ENCODE measurements at regions not wholly inside any gene's neighbourhood (a gene's known extent, or its start where the extent isn't known, plus 50 kb on each side); places are given as distances from the start of the nearest gene placed in this dataset.

- POLR2A ChIA-PET, result no interaction called here
- Histone ChIP-seq H3K27ac (ENCODE audit: low read depth, low read length) (no peak overlapping the region), H3K27me3 (ENCODE audit: control insufficient read depth, insufficient read depth, low read length) (peaks cover 5% of the 10 kb centered on the region), H3K9me3 (ENCODE audit: control insufficient read depth, insufficient read depth, low read length) (peaks cover 27% of the 10 kb centered on the region), H3K4me3 (ENCODE audit: low read depth, low read length) (no peak overlapping the region)
- CTCF ChIA-PET, result no interaction called here
- DNase-seq (ENCODE audit: low read depth, low spot score), result no peak
- TF ChIP-seq, protein P1, sequence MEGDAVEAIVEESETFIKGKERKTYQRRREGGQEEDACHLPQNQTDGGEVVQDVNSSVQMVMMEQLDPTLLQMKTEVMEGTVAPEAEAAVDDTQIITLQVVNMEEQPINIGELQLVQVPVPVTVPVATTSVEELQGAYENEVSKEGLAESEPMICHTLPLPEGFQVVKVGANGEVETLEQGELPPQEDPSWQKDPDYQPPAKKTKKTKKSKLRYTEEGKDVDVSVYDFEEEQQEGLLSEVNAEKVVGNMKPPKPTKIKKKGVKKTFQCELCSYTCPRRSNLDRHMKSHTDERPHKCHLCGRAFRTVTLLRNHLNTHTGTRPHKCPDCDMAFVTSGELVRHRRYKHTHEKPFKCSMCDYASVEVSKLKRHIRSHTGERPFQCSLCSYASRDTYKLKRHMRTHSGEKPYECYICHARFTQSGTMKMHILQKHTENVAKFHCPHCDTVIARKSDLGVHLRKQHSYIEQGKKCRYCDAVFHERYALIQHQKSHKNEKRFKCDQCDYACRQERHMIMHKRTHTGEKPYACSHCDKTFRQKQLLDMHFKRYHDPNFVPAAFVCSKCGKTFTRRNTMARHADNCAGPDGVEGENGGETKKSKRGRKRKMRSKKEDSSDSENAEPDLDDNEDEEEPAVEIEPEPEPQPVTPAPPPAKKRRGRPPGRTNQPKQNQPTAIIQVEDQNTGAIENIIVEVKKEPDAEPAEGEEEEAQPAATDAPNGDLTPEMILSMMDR (IDR thresholded peaks at IDR 0.05; ENCODE audit: low read depth, low read length), result no peak
These were observed 119.6 kb upstream of the COL5A1 start for GRCh38 chr9:134521817-134522501.

DNA sequence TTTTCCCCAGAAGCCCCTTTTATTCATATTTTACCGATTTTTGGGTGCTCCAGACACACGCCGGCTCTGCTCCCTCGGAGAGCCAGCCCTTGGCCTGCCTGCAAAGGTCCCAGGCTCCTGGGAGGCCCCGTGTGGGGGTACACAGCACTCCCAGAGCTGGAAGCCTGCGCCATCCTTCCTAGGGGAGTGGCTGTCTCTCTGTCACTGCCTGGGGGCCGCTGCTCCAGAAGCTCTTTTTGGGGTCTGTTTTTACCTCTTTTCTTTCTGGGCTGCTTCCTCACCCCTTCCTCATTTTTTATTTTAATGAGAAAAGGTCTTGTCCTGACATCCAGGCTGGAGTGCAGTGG lies 119.1 kb upstream of the COL5A1 start:
- TF ChIP-seq, protein P1 (IDR thresholded peaks at IDR 0.05; ENCODE audit: low read depth, low read length), result no peak
- CTCF ChIA-PET, result no interaction called here
- Histone ChIP-seq H3K27ac (ENCODE audit: low read depth, low read length) (no peak overlapping the region), H3K9me3 (ENCODE audit: control insufficient read depth, insufficient read depth, low read length) (peaks cover 27% of the 10 kb centered on the region), H3K27me3 (ENCODE audit: control insufficient read depth, insufficient read depth, low read length) (peaks cover 5% of the 10 kb centered on the region), H3K4me3 (ENCODE audit: low read depth, low read length) (no peak overlapping the region)
- POLR2A ChIA-PET, result no interaction called here
- no peak for DNase-seq (ENCODE audit: low read depth, low spot score)

DNA sequence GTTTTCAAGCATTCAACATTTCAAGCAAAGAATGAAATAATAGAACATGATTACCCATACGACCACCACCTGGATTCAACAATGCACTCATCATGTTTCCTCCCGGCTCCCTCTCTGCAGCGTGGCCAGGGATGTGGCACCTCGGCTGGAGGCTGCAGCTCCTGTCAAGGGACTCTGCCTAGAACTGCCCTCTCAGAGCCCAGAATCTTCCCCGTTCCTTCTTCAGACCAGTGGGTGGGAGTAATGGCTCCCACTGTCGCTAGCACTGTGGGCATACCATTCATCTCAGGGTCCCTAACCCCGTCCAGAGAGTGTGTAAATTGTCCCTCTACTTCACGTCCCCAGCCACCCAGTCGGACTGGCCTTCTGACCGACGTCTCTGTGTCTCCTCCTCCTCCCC lies 118.6 kb upstream of the COL5A1 start:
- ChIA-PET POLR2A (no interaction called here), CTCF (no interaction called here)
- TF ChIP-seq, protein P1 (IDR thresholded peaks at IDR 0.05; ENCODE audit: low read depth, low read length), result no peak
- Histone ChIP-seq H3K27ac (ENCODE audit: low read depth, low read length) (no peak overlapping the region), H3K9me3 (ENCODE audit: control insufficient read depth, insufficient read depth, low read length) (peaks cover 23% of the 10 kb centered on the region), H3K4me3 (ENCODE audit: low read depth, low read length) (no peak overlapping the region), H3K27me3 (ENCODE audit: control insufficient read depth, insufficient read depth, low read length) (peaks cover 5% of the 10 kb centered on the region)
- no peak for DNase-seq (ENCODE audit: low read depth, low spot score)

DNA sequence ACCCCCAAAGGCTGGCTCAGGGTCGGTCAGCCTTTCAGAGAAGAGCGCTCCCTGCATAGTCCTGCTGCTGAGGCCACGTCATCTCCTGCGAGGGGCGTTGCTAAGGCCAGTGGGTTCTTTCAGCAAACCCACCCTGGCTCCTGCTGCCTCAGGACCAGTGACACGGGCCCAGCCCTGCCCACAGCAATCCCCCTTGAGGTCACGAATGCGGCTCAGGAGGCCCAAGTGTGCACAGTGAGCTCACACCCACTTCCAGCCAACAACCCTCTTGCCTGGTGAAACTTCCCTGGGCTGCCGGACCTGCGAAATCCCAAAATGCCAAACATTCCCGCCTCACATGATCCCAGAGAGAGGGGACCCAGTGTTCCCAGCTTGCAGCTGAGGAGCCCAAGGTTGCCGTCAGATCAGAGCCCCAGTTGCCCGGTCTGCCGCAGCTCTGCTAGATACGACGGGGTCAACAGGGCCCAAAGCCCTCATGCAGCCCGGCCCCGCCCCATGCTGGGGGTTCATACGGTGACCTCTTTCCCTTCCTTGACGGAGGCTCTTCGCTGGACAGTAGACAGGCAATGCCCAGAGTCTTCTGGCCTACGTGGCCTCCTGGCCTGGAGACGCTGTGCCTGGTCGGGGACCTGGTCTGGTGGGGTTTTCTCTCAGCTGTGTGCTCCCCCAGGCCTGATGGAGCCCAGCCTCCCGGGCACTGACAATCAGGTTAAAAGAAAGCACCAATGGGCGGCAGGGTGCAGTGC lies 116.4 kb upstream of the COL5A1 start:
- ChIA-PET POLR2A (no interaction called here), CTCF (no interaction called here)
- H3K27me3 ChIP-seq (ENCODE audit: control insufficient read depth, insufficient read depth, low read length), result peaks cover 5% of the 10 kb centered on the region
- H3K27ac ChIP-seq (ENCODE audit: low read depth, low read length), result no peak overlapping the region
- peaks cover 18% of the 10 kb centered on the region for H3K9me3 ChIP-seq (ENCODE audit: control insufficient read depth, insufficient read depth, low read length)
- TF ChIP-seq, protein P1 (IDR thresholded peaks at IDR 0.05; ENCODE audit: low read depth, low read length), result no peak
- no peak for DNase-seq (ENCODE audit: low read depth, low spot score)
- no peak overlapping the region for H3K4me3 ChIP-seq (ENCODE audit: low read depth, low read length)

GRCh38 chr9:134525841-134526583 lies 115.6 kb upstream of the COL5A1 start:
- H3K9me3 ChIP-seq (ENCODE audit: control insufficient read depth, insufficient read depth, low read length), result peaks cover 18% of the 10 kb centered on the region
- ChIA-PET POLR2A (no interaction called here), CTCF (no interaction called here)
- no peak overlapping the region for H3K4me3 ChIP-seq (ENCODE audit: low read depth, low read length)
- DNase-seq (ENCODE audit: low read depth, low spot score), result no peak
- peaks cover 5% of the 10 kb centered on the region for H3K27me3 ChIP-seq (ENCODE audit: control insufficient read depth, insufficient read depth, low read length)
- TF ChIP-seq, protein P1 (IDR thresholded peaks at IDR 0.05; ENCODE audit: low read depth, low read length), result no peak
- no peak overlapping the region for H3K27ac ChIP-seq (ENCODE audit: low read depth, low read length)

Data from AG04450 (cell line).